22Rv1 (cell line): ENCODE measurements at regions not wholly inside any gene's neighbourhood (a gene's known extent, or its start where the extent isn't known, plus 50 kb on each side); places are given as distances from the start of the nearest gene placed in this dataset.

Source experiments
- H3K27ac ChIP-seq: fragments of 450-650 bp; 2 replicates; pipeline ENCODE4 v1.5.1; 2017
- CTCF ChIP-seq: fragments of 450-650 bp; IDR thresholded peaks from 2 replicates; pipeline ENCODE4 v1.5.1; 2017; ENCODE audit warnings: mild to moderate bottlenecking
- ZFX ChIP-seq: fragments of 450-650 bp; IDR thresholded peaks from 2 replicates; pipeline ENCODE4 v1.6.1; 2017; ENCODE audit warnings: antibody characterized with exemption, borderline replicate concordance

DNA sequence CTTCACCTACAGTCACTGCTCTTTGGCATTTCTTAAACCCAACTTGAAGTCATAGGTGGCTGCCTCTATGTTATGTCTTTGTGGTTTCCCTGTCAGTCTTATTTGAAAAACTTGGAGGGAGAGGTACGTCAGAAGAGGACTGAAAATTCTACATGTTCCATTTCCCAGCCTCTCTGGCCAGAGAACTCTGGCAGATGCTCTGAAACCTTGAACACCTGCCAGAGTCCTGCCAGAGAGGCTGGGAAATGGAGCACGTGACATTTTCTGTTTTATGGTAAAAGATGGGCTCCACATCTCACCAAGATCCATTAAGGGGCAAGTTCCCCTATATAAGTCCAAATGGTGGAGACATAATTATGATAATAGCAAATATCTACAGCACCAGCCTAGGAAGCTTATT, 99.5 kb downstream of the MAFB start:
- TF ChIP-seq CTCF: no peak
- TF ChIP-seq ZFX: no peak

GRCh38 chr20:40588891-40589290, 100.1 kb downstream of the MAFB start:
- H3K27ac ChIP-seq: no peak overlapping the region
- TF ChIP-seq ZFX (no peak), CTCF (no peak)

More for the DNA sequence above, 99.5 kb downstream of the MAFB start:
- no peak overlapping the region for H3K27ac ChIP-seq

DNA sequence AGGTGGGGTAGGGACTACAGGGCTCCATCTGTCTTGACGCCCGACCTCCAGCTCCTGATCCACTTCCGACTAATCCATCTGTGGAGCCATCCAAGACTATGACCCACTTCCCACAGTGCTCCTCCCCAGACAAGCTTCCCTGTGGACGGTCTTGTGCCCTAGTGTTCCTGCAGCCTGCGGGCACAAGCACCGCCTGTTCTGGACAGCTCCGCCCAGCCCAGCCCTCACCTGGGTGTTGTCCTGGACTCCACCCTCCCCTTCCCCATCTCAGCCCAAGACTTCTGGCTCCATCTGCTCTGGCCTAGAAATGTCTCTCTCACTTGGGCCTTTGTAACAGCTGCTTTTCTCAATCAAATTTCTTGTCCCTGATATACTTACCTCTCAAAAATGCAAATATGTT, 102.0 kb downstream of the MAFB start:
- no peak overlapping the region for H3K27ac ChIP-seq
- no peak for TF ChIP-seq ZFX
- TF ChIP-seq CTCF: no peak

DNA sequence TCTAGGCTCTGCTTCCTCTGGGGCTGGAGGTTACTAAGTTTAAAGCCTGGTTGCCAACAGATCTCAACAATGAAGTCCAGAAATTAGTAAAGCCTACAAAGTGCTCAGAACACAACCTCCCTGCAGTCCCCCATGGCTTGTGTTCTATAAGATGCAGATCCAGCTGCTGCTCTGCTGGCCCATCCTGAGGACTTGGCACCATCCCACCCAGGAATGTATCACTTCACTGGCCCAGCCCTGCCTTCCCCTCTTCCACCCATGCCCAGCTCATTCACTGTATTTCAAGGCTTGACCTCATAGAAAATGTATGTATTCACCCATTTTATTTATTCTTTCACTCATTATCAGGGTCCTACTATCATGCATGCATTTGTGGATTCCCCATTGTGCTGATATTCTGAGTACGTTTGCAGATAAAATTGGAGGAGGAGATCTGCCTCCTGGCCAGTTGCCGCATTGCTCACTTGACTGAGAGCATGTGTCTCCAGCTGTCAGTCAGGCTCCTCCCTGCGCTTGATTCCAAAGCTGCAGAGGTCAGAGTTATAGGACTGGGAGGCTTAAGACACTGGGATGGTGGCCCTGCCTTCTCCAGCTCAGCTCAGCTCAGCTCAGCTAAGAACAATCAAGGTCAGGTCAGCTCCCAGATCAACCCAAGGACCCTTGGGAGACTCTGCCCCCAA, 104.8 kb downstream of the MAFB start:
- TF ChIP-seq ZFX (no peak), CTCF (no peak)
- H3K27ac ChIP-seq: no peak overlapping the region

DNA sequence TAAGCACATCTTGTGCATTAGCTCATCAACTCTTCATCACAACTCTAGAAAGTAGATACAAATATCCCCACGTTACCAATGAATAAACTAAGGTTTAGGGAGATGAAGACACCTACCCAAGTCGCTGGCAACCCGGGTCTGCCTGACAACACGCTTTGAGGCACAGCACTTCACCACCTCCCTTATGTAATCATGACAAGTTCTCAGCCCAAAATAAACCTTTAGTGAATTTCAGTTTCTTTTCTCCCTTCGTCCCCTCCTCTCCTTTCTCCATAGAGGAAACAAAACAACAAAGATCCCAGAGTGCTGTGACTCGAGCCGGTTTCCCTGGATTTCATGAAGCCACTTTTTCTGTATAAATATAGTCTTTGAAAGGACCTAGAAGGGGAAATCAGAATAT, 105.4 kb downstream of the MAFB start:
- no peak for TF ChIP-seq ZFX
- no peak for TF ChIP-seq CTCF
- H3K27ac ChIP-seq: no peak overlapping the region

- TF ChIP-seq ZFX: no peak
- TF ChIP-seq CTCF: no peak
- H3K27ac ChIP-seq: no peak overlapping the region
These were observed 105.8 kb downstream of the MAFB start for GRCh38 chr20:40583205-40583604.

DNA sequence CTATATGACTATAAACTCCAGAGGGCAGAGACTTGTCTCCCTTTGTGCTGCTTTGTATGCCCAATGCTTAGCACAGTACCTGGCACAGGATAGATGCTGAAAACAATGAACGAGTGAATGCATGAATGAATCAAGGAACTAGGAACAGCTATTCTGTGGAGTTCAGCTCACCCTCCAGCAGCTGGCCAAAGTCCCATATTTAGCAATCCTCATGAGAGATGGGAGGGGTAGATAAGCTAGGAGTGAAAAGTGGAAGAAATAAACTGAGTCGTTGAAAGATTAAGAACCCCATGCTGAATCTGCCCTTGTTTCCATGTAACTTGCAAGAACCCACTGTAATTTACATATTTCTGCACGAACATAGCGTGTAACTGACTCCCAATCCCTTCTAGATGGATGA, 106.5 kb downstream of the MAFB start:
- no peak overlapping the region for H3K27ac ChIP-seq
- TF ChIP-seq ZFX: no peak
- TF ChIP-seq CTCF: no peak
